ENCODE measurements at regions not wholly inside any gene's neighbourhood (a gene's known extent, or its start where the extent isn't known, plus 50 kb on each side); places are given as distances from the start of the nearest gene placed in this dataset.
"Not testable (repeated sequence)": the region's sequence is repeated elsewhere in the genome, so short reads cannot be mapped to it uniquely, and the experiment has no call there.

DNA sequence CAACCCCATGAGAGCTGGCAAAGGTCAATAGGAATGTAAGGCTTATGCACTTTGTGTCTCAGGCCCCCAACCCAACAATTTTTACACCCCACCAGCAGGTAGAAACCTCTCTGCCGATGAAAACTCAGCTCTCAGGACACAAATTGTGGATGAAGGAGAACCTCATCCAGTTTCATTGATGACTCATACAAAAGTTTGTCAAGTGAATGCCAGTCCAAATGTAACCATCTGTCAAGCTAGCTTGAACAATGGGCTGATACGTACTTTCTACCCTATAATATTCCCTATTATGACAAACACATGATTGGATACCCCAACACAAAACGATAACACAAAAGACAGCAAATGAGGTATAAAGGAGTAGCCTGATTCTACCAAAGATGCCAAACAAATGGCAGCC lies 321.2 kb upstream of the TMEFF2 start:
- CTCF ChIA-PET = no interaction called here
- Mint-ChIP-seq H3K27ac (no peak overlapping the region), H3K9me3 (no peaks in the 10 kb centered on the region), H3K4me3 (no peak overlapping the region), H3K27me3 (ENCODE audit: low read depth) (no peaks in the 10 kb centered on the region), H3K4me1 (ENCODE audit: low read depth) (no peaks in the 10 kb centered on the region), H3K36me3 (ENCODE audit: low read depth) (no peaks in the 10 kb centered on the region)
- no peak for DNase-seq
- intact Hi-C loops (cut with micrococcal nuclease) = no loop called here

DNA sequence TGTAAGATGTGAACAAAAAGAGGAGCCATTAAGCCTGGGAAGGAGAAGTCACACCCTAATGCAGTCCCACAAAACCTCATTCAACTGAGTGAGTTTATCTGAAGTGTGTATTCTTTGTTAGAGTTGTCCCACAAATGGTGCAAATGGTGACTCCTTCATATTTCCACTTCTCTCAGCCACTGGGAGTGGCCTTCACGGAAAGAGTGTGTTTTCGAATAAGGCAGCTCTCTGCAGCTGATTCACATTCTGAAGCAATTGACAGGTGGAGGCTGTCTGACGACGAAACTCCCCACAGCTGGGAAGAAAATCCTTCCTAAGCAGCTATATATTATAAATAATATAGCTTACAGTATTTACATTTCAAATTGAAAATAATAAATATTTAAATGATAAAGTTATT lies 318.8 kb upstream of the TMEFF2 start:
- Mint-ChIP-seq H3K36me3 (ENCODE audit: low read depth) (no peaks in the 10 kb centered on the region), H3K4me1 (ENCODE audit: low read depth) (no peaks in the 10 kb centered on the region), H3K9me3 (no peaks in the 10 kb centered on the region), H3K4me3 (no peak overlapping the region), H3K27ac (no peak overlapping the region), H3K27me3 (ENCODE audit: low read depth) (no peaks in the 10 kb centered on the region)
- CTCF ChIA-PET = interaction anchor here (0.5 kb wide), 1 partner anchor 138 kb away, joined by 3 read pairs; no protein-coding TSS in a partner anchor
- DNase-seq = no peak
- intact Hi-C loops (cut with micrococcal nuclease) = no loop called here

DNA sequence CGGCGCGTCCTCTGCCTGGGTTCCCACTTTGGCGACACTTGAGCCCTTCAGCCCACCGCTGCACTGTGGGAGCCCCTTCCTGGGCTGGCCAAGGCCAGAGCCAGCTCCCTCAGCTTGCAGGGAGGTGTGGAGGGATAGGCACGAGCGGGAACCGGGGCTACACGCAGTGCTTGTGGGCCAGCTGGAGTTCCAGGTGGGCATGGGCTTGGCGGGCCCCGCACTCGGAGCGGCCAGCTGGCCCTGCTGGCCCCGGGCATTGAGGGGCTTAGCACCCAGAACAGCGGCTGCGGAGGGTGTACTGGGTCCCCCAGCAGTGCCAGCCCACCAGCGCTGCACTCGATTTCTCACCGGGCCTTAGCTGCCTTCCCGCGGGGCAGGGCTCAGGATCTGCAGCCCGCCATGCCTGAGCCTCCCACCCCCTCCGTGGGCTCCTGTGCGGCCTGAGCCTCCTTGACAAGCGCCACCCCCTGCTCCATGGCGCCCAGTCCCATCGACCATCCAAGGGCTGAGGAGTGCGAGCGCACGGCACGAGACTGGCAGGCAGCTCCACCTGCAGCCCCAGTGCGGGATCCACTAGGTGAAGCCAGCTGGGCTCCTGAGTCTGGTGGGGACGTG lies 313.2 kb upstream of the TMEFF2 start:
- CTCF ChIA-PET; H3K27me3 Mint-ChIP-seq (ENCODE audit: low read depth); H3K4me1 Mint-ChIP-seq (ENCODE audit: low read depth); intact Hi-C loops (cut with micrococcal nuclease); H3K27ac Mint-ChIP-seq; H3K4me3 Mint-ChIP-seq; H3K9me3 Mint-ChIP-seq; H3K36me3 Mint-ChIP-seq (ENCODE audit: low read depth); DNase-seq: not testable (repeated sequence)

- no peak overlapping the region for H3K4me3 Mint-ChIP-seq
- no peaks in the 10 kb centered on the region for H3K27me3 Mint-ChIP-seq (ENCODE audit: low read depth)
- CTCF ChIA-PET = no interaction called here
- peak; percentile 28 for DNase-seq
- no peaks in the 10 kb centered on the region for H3K4me1 Mint-ChIP-seq (ENCODE audit: low read depth)
- H3K9me3 Mint-ChIP-seq = no peaks in the 10 kb centered on the region
- no peak overlapping the region for H3K27ac Mint-ChIP-seq
- intact Hi-C loops (cut with micrococcal nuclease) = no loop called here
- H3K36me3 Mint-ChIP-seq (ENCODE audit: low read depth) = no peaks in the 10 kb centered on the region
These were observed 305.9 kb upstream of the TMEFF2 start for GRCh38 chr2:192500550-192501200.

DNA sequence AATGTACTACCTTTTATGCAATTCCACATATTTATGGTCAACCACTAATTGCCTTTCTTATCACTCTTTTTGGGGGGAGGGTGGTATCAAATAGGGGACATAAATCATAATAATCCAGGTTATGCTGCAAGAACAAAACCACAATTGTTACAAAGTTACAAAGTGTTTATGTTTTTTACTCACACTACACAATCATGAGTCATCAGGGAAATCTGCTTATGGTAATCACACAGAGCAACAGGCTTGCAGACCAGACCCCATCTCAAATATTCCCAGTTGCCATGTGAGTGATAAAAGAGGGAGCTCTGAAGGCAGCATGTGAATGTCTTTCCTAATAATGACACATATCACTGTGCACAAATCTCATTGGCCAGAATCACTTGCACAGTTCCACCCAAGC lies 304.7 kb upstream of the TMEFF2 start:
- Mint-ChIP-seq H3K36me3 (ENCODE audit: low read depth) (no peaks in the 10 kb centered on the region), H3K4me3 (no peak overlapping the region), H3K27me3 (ENCODE audit: low read depth) (no peaks in the 10 kb centered on the region), H3K9me3 (no peaks in the 10 kb centered on the region), H3K4me1 (ENCODE audit: low read depth) (no peaks in the 10 kb centered on the region), H3K27ac (no peak overlapping the region)
- no peak for DNase-seq
- CTCF ChIA-PET = no interaction called here
- intact Hi-C loops (cut with micrococcal nuclease) = no loop called here

- H3K36me3 Mint-ChIP-seq (ENCODE audit: low read depth) = no peaks in the 10 kb centered on the region
- H3K27ac Mint-ChIP-seq = no peak overlapping the region
- no peaks in the 10 kb centered on the region for H3K4me1 Mint-ChIP-seq (ENCODE audit: low read depth)
- H3K4me3 Mint-ChIP-seq = no peak overlapping the region
- no peaks in the 10 kb centered on the region for H3K9me3 Mint-ChIP-seq
- no peak for DNase-seq
- CTCF ChIA-PET = interaction anchor here (0.7 kb wide), 1 partner anchor 944 kb away, joined by 3 read pairs; no protein-coding TSS in a partner anchor
- H3K27me3 Mint-ChIP-seq (ENCODE audit: low read depth) = no peaks in the 10 kb centered on the region
- intact Hi-C loops (cut with micrococcal nuclease) = no loop called here
These were observed 304.0 kb upstream of the TMEFF2 start for GRCh38 chr2:192498747-192499146.

DNA sequence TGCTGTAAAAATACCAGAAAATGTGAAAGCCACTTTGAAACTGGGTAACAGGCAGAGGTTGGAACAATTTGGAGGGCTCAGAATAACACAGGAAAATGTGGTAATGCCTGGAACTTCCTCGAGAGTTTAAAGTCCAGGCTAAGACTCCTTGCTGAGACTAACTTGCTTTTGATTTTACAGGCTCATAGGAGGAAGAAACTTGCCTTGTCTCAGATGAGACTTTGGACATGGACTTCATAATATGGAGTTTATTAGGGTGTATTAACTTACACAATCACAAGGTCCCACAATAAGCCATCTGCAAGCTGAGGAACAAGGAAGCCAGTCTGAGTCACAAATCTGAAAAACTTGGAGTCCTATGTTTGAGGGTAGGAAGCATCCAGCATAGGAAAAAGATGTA lies 293.4 kb upstream of the TMEFF2 start:
- H3K4me3 Mint-ChIP-seq; H3K4me1 Mint-ChIP-seq (ENCODE audit: low read depth); intact Hi-C loops (cut with micrococcal nuclease); H3K27me3 Mint-ChIP-seq (ENCODE audit: low read depth); DNase-seq; H3K36me3 Mint-ChIP-seq (ENCODE audit: low read depth); H3K9me3 Mint-ChIP-seq; H3K27ac Mint-ChIP-seq; CTCF ChIA-PET: not testable (repeated sequence)

DNA sequence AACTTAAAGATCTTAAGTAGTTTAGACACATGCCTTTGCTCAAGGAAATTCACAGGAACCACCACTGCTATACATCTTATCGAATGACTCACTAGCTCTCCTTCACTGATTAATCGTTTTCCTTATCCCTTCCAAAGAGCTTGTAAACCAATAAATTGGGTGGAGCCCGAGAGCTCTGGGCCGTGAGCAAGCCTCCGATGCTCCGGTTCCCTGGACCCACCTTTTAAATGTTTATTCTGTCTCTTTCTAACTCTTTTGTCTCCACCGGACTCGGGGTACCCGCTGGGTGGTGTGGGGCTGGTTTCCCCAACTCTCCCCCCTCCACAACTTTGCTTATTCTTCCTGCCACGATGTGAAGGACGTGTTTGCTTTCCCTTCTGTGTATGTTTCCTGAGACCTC lies 292.9 kb upstream of the TMEFF2 start:
- DNase-seq = no peak
- Mint-ChIP-seq H3K36me3 (ENCODE audit: low read depth) (no peaks in the 10 kb centered on the region), H3K27ac (no peak overlapping the region), H3K4me3 (no peak overlapping the region), H3K4me1 (ENCODE audit: low read depth) (no peaks in the 10 kb centered on the region), H3K27me3 (ENCODE audit: low read depth) (no peaks in the 10 kb centered on the region), H3K9me3 (peaks cover 5% of the 10 kb centered on the region)
- CTCF ChIA-PET = no interaction called here
- intact Hi-C loops (cut with micrococcal nuclease) = no loop called here

- Mint-ChIP-seq H3K27me3 (ENCODE audit: low read depth) (no peaks in the 10 kb centered on the region), H3K9me3 (peaks cover 3% of the 10 kb centered on the region), H3K4me3 (no peak overlapping the region), H3K4me1 (ENCODE audit: low read depth) (no peaks in the 10 kb centered on the region), H3K27ac (no peak overlapping the region), H3K36me3 (ENCODE audit: low read depth) (no peaks in the 10 kb centered on the region)
- intact Hi-C loops (cut with micrococcal nuclease) = no loop called here
- no peak for DNase-seq
- CTCF ChIA-PET = no interaction called here
These were observed 290.2 kb upstream of the TMEFF2 start for GRCh38 chr2:192484903-192485302.

DNA sequence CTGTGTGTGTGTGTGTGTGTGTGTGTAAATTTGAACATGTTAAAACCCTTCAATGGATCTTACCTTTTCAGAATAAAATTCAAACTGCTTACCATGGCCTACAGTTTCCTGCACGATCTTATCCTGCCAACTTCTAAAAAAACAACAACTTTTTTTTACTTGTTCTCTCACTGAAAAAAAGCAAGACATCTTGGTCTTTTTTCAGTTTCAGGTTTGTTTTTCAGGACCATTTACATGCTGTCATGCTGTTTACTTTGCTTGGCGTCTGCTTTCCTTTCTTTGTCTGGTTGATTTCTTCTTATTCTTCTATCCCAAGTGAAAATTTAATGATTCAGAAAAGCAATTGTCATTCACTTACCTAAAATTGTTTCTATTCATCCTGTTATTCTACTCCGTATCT lies 286.3 kb upstream of the TMEFF2 start:
- Mint-ChIP-seq H3K36me3 (ENCODE audit: low read depth) (no peaks in the 10 kb centered on the region), H3K4me1 (ENCODE audit: low read depth) (no peaks in the 10 kb centered on the region), H3K9me3 (no peaks in the 10 kb centered on the region), H3K27ac (no peak overlapping the region), H3K27me3 (ENCODE audit: low read depth) (no peaks in the 10 kb centered on the region), H3K4me3 (no peak overlapping the region)
- CTCF ChIA-PET = no interaction called here
- intact Hi-C loops (cut with micrococcal nuclease) = no loop called here
- no peak for DNase-seq

- DNase-seq = no peak
- Mint-ChIP-seq H3K36me3 (ENCODE audit: low read depth) (no peaks in the 10 kb centered on the region), H3K4me3 (no peak overlapping the region), H3K27ac (no peak overlapping the region), H3K27me3 (ENCODE audit: low read depth) (no peaks in the 10 kb centered on the region), H3K4me1 (ENCODE audit: low read depth) (no peaks in the 10 kb centered on the region), H3K9me3 (peaks cover 3% of the 10 kb centered on the region)
- CTCF ChIA-PET = no interaction called here
- intact Hi-C loops (cut with micrococcal nuclease) = no loop called here
These were observed 278.6 kb upstream of the TMEFF2 start for GRCh38 chr2:192473331-192473730.

- H3K4me1 Mint-ChIP-seq (ENCODE audit: low read depth) = no peaks in the 10 kb centered on the region
- H3K36me3 Mint-ChIP-seq (ENCODE audit: low read depth) = no peaks in the 10 kb centered on the region
- CTCF ChIA-PET = no interaction called here
- no peaks in the 10 kb centered on the region for H3K27me3 Mint-ChIP-seq (ENCODE audit: low read depth)
- no peak for DNase-seq
- no peak overlapping the region for H3K4me3 Mint-ChIP-seq
- intact Hi-C loops (cut with micrococcal nuclease) = no loop called here
- H3K9me3 Mint-ChIP-seq = peaks cover 3% of the 10 kb centered on the region
- H3K27ac Mint-ChIP-seq = no peak overlapping the region
These were observed 277.2 kb upstream of the TMEFF2 start for GRCh38 chr2:192471982-192472381.

GRCh38 chr2:192469612-192470011 lies 274.9 kb upstream of the TMEFF2 start:
- DNase-seq = no peak
- H3K27me3 Mint-ChIP-seq (ENCODE audit: low read depth) = no peaks in the 10 kb centered on the region
- H3K4me3 Mint-ChIP-seq = no peak overlapping the region
- CTCF ChIA-PET = no interaction called here
- H3K27ac Mint-ChIP-seq = no peak overlapping the region
- H3K36me3 Mint-ChIP-seq (ENCODE audit: low read depth) = no peaks in the 10 kb centered on the region
- H3K4me1 Mint-ChIP-seq (ENCODE audit: low read depth) = no peaks in the 10 kb centered on the region
- peaks cover 3% of the 10 kb centered on the region for H3K9me3 Mint-ChIP-seq
- intact Hi-C loops (cut with micrococcal nuclease) = no loop called here

All from activated naive CD4-positive, alpha-beta T cell treated with anti-CD3 and anti-CD28 coated beads for 36 hours (primary cell).